Astrocyte (in vitro differentiated cells and primary cell): ENCODE measurements at regions not wholly inside any gene's neighbourhood (a gene's known extent, or its start where the extent isn't known, plus 50 kb on each side); places are given as distances from the start of the nearest gene placed in this dataset.

Experiments
- EZH2 ChIP-seq: IDR thresholded peaks from 2 replicates; pipeline ENCODE4 v1.6.1; 2012; ENCODE audit warnings: mild to moderate bottlenecking, low read length, inconsistent platforms; ENCODE audit not compliant: insufficient read depth
- TF ChIP-seq, protein P1 (sequence below): IDR thresholded peaks from 2 replicates; pipeline ENCODE4 v1.5.1; 2011; ENCODE audit warnings: low read depth, mild to moderate bottlenecking, inconsistent platforms, low read length, moderate library complexity; ENCODE audit not compliant: insufficient read depth

DNA sequence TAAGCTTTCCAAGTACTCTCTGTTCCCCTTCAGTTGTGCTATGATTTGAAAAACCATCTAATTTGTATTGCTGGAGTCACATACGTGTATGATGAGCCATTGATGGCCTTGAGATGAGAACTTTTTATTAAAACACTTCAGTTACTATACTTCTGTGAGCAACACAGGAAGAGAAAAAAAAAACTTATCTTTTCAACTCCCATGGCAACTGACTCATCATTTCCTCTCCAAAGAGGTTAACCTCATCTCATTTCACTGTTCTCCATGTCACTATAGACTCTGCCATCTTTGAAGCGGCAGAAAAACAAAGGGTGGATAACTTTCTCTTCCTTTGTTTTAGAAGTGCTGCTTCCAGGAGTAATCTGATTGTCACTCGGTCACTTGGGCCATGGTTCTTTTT, 104.3 kb upstream of the PCSK1 start:
- TF ChIP-seq EZH2, result no peak
- TF ChIP-seq, protein P1, sequence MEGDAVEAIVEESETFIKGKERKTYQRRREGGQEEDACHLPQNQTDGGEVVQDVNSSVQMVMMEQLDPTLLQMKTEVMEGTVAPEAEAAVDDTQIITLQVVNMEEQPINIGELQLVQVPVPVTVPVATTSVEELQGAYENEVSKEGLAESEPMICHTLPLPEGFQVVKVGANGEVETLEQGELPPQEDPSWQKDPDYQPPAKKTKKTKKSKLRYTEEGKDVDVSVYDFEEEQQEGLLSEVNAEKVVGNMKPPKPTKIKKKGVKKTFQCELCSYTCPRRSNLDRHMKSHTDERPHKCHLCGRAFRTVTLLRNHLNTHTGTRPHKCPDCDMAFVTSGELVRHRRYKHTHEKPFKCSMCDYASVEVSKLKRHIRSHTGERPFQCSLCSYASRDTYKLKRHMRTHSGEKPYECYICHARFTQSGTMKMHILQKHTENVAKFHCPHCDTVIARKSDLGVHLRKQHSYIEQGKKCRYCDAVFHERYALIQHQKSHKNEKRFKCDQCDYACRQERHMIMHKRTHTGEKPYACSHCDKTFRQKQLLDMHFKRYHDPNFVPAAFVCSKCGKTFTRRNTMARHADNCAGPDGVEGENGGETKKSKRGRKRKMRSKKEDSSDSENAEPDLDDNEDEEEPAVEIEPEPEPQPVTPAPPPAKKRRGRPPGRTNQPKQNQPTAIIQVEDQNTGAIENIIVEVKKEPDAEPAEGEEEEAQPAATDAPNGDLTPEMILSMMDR, result no peak
